Gastroesophageal sphincter (tissue), 4 donors: ENCODE measurements at regions not wholly inside any gene's neighbourhood (a gene's known extent, or its start where the extent isn't known, plus 50 kb on each side); places are given as distances from the start of the nearest gene placed in this dataset.
"Not testable (repeated sequence)": the region's sequence is repeated elsewhere in the genome, so short reads cannot be mapped to it uniquely, and the experiment has no call there.

Experiments used
- ATAC-seq: fragments of 150-250 bp; one replicate; pipeline ENCODE4 v1.9.1; 2016; ENCODE audit warnings: mild to moderate bottlenecking, moderate library complexity
- H3K27ac ChIP-seq, 4 donors: fragments of 200-600 bp; sonication (generic) in 3 of 4; 1 replicate in 3 of 4; 2 replicates in 1 of 4; pipeline ENCODE4 v1.5.1; 2016 to 2019
- H3K27me3 ChIP-seq: fragments of 200-600 bp; sonication (generic); one replicate; pipeline ENCODE4 v1.5.1; 2019
- H3K36me3 ChIP-seq, 2 donors: fragments of 200-600 bp; sonication (generic); one replicate each; pipeline ENCODE4 v1.5.1; 2019; ENCODE audit warnings: control low read depth in 1 of 2
- H3K4me1 ChIP-seq, 3 donors: fragments of 200-600 bp; sonication (generic); 1 replicate in 2 of 3; 2 replicates in 1 of 3; pipeline ENCODE4 v1.5.1; 2016 to 2019; ENCODE audit warnings: control low read depth in 2 of 3
- H3K4me3 ChIP-seq, 2 donors: fragments of 200-600 bp; sonication (generic); one replicate each; pipeline ENCODE4 v1.5.1; 2019; ENCODE audit warnings: mild to moderate bottlenecking in 1 of 2, moderate library complexity in 1 of 2
- H3K9me3 ChIP-seq, 3 donors: fragments of 200-600 bp; sonication (generic); one replicate each; pipeline ENCODE4 v1.5.1; 2017 to 2019; ENCODE audit warnings: control low read depth in 2 of 3
- EP300 ChIP-seq: sonication (generic); formaldehyde crosslinking; IDR thresholded peaks from one replicate; pipeline ENCODE4 v1.6.1; 2017; ENCODE audit warnings: antibody characterized with exemption, mild to moderate bottlenecking
- POLR2A ChIP-seq, 2 donors: fragments of 450-650 bp; IDR thresholded peaks; one replicate each; pipeline ENCODE4 v1.6.1; 2017; ENCODE audit warnings: antibody characterized with exemption in 2 of 2, mild to moderate bottlenecking in 2 of 2, moderate library complexity in 1 of 2
- POLR2AphosphoS5 ChIP-seq: sonication (generic); formaldehyde crosslinking; IDR thresholded peaks from one replicate; pipeline ENCODE4 v1.6.1; 2017; ENCODE audit warnings: antibody characterized with exemption
- WGBS, 2 donors: methylation state at CpG; one replicate each; pipeline ENCODE4 v1.1.5; 2018; ENCODE audit warnings: low coverage in 1 of 2; 5-methylcytosine and 5-hydroxymethylcytosine counted together
- TF ChIP-seq, protein P1 (sequence below), 4 experiments: fragments of 200-600 bp in 2 of 4; fragments of 450-650 bp in 2 of 4; sonication (generic) in 1 of 4; IDR thresholded peaks; one replicate each; pipeline ENCODE4 v1.5.1; 2017 to 2019; ENCODE audit warnings: antibody characterized with exemption in 4 of 4, mild to moderate bottlenecking in 2 of 4, moderate library complexity in 2 of 4

DNA sequence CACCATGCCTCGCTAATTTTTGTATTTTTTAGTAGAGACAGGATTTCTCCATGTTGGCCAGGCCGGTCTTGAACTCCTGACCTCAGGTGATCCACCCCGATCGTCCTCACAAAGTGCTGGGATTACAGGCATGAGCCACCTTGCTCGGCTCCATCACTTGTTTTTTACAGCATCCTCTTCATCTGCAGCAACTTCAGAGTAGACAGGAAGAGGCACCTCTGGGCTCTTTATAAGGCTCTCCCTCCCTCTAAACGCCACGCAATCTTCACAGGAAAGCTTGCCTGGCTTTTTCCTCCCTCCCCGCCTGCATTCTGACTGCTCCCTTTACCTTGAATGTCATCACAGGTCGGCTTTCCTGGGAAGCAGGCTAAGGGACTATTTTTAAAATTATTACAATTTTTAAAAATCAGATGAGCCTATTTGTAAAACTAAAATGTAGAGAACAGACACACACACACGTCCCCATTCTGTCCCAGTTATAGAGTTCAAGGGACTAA is 111.5 kb upstream of the LDB2 start:
- Histone ChIP-seq H3K36me3 (no peaks in the 10 kb centered on the region), H3K4me1 (no peaks in the 10 kb centered on the region), H3K9me3 (no peaks in the 10 kb centered on the region), H3K27ac (no peak overlapping the region), H3K27me3 (no peaks in the 10 kb centered on the region), H3K4me3 (no peak overlapping the region)
- WGBS, 2 donors = 29 to 86% methylated on average over 1 to 9 of the region's 10 CpGs
- TF ChIP-seq, protein P1, sequence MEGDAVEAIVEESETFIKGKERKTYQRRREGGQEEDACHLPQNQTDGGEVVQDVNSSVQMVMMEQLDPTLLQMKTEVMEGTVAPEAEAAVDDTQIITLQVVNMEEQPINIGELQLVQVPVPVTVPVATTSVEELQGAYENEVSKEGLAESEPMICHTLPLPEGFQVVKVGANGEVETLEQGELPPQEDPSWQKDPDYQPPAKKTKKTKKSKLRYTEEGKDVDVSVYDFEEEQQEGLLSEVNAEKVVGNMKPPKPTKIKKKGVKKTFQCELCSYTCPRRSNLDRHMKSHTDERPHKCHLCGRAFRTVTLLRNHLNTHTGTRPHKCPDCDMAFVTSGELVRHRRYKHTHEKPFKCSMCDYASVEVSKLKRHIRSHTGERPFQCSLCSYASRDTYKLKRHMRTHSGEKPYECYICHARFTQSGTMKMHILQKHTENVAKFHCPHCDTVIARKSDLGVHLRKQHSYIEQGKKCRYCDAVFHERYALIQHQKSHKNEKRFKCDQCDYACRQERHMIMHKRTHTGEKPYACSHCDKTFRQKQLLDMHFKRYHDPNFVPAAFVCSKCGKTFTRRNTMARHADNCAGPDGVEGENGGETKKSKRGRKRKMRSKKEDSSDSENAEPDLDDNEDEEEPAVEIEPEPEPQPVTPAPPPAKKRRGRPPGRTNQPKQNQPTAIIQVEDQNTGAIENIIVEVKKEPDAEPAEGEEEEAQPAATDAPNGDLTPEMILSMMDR (IDR thresholded peaks at IDR 0.05) = no peak
- no peak for TF ChIP-seq POLR2AphosphoS5
- ATAC-seq = no peak

DNA sequence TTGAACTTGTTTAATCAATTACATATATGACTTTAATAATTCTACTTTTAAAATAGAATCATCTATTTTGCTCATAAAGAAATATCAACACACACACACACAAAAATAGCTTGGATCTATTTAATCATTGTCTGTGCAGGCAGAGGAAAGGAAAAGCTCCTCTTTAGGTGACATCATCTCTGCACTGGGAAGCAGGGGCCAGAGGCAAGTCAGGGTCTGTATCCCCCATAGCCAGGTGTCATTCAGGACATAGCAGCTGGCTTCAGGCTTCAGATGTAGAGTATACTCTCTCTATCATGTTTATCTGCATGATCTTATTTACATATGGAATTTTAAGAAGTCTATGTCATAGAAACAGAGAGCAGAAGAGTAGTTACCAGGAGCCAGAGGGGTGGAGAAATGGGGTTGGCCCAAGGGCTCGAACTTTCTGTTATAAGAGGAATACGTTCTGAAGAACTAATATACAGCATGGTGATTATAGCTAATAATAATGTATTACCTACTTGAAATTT is 110.4 kb upstream of the LDB2 start:
- Histone ChIP-seq H3K36me3 (no peaks in the 10 kb centered on the region), H3K27me3 (no peaks in the 10 kb centered on the region), H3K4me1 (no peaks in the 10 kb centered on the region), H3K27ac (no peak overlapping the region), H3K4me3 (no peak overlapping the region), H3K9me3 (no peaks in the 10 kb centered on the region)
- no peak for TF ChIP-seq POLR2AphosphoS5
- TF ChIP-seq POLR2A (IDR thresholded peaks at IDR 0.05) = no peak
- TF ChIP-seq, protein P1 (IDR thresholded peaks at IDR 0.05) = no peak
- TF ChIP-seq EP300 = no peak
- no peak for ATAC-seq
- 77 to 86% methylated on average over 2 of the region's 2 CpGs for WGBS, 2 donors

DNA sequence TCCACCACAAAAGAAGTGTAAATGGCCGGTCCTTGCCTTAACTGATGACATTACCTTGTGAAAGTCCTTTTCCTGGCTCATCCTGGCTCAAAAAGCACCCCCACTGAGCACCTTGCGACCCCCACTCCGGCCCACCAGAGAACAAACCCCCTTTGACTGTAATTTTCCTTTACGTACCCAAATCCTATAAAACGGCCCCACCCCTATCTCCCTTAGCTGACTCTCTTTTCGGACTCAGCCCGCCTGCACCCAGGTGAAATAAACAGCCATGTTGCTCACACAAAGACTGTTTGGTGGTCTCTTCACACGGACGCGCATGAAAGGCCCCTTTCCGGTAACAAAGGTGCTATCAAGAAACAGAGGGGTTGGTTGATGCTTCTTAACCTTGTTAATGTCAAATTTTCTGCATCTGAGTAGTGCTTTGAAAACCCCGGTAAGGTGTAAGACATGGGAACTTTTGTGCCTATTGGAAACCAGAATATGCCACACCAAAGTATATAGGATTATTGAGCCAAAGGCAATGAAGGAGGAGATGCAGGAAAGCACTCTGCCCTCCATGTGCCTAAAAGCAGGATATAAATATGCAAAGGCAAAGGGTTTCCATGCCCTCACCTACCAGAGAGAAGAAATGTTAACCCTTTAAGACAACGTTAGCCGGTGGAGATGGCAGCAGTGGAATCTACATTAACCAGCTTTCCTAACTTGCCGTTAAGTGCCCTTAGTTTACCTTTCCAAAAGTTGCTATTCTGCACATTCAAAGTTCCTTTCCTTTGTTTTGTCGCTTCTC is 105.4 kb upstream of the LDB2 start:
- H3K4me1 ChIP-seq, H3K4me3 ChIP-seq: not testable (repeated sequence)
- 83 to 85% methylated on average over 8 to 16 of the region's 16 CpGs for whole genome bisulfite sequencing, 2 donors

DNA sequence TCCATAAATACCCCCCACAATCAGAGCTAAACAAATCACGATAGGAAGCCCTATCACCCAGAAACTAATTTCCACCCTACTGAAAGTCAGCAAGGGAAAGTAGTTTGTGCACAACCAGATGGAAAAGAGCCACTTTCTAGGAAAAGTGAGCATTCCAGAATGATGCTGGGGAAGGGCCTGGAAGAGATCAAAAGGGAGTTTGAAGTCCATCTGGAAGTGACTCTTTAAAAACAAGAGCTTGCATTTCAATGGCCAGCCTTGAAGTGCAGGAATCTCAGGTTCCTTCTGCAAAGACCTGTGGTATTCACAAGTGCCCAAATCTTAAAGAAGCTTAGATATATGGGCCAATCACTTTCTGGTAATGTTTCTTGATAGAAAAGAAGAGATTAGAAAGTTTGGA is 97.0 kb upstream of the LDB2 start:
- 38% methylated on average over 1 of the region's 1 CpG; no CpG with 5 or more reads in 1 of the 2 donors for WGBS, 2 donors
- Histone ChIP-seq H3K36me3 (no peaks in the 10 kb centered on the region), H3K4me1 (no peaks in the 10 kb centered on the region), H3K4me3 (no peak overlapping the region), H3K27me3 (no peaks in the 10 kb centered on the region), H3K27ac (no peak overlapping the region), H3K9me3 (no peaks in the 10 kb centered on the region)
- no peak for ATAC-seq
- TF ChIP-seq POLR2AphosphoS5 (no peak), POLR2A (IDR thresholded peaks at IDR 0.05) (no peak), EP300 (no peak)
- TF ChIP-seq, protein P1 (IDR thresholded peaks at IDR 0.05) = no peak

More for the DNA sequence above, 105.4 kb upstream of the LDB2 start:
- not testable (repeated sequence) for H3K9me3 ChIP-seq, ATAC-seq, H3K36me3 ChIP-seq, H3K27ac ChIP-seq, H3K27me3 ChIP-seq

DNA sequence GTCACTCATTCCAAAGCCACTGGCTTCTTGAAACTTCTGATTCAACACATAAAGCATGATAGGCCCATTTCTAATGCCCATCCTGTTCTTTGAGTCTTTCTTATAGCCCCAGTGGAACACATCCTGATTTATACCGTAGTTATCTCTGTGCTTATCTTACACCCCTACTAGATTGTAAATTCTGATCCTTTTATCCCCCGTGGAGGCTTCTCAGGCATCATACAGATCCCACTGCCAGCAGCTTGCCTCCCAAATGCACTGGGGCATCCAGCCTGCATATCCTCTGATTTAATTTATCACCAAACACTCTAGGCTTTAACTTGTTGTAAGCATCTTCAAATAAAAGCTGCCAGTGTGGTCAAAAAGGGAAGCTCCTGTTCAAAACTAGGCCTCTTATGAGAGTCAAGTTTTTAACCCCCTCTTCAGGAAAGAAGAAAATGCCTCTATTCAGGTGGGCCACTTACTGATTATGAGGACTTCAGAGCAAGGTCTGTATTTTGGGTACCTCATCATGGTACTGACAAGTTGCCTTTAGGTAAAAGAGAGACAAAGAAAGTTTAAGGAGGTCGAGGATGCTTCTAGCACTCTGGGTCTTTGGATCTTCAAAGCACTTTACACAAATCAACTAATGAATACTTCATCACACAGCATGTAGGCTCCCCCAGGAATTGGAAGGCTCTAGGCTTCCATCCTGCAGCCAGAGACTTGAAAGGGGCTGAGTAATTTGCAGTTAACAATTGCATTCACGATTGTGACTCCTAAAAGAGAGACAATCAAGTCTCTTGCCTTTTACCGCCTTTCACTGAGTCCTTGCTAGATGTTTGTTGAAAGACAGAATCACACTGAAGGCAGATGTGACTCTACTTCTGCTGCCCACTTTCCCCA is 95.8 kb upstream of the LDB2 start:
- Histone ChIP-seq H3K27ac (no peak overlapping the region), H3K4me1 (no peaks in the 10 kb centered on the region), H3K4me3 (no peak overlapping the region), H3K27me3 (no peaks in the 10 kb centered on the region), H3K9me3 (no peaks in the 10 kb centered on the region), H3K36me3 (no peaks in the 10 kb centered on the region)
- no peak for ATAC-seq
- no peak for TF ChIP-seq EP300
- TF ChIP-seq, protein P1 (IDR thresholded peaks at IDR 0.05) = no peak
- TF ChIP-seq POLR2A (IDR thresholded peaks at IDR 0.05) = no peak
- TF ChIP-seq POLR2AphosphoS5 = no peak
- WGBS, 2 donors = 90 to 94% methylated on average over 4 to 5 of the region's 5 CpGs
